Fibroblast of peridontal ligament (primary cell): ENCODE measurements at regions not wholly inside any gene's neighbourhood (a gene's known extent, or its start where the extent isn't known, plus 50 kb on each side); places are given as distances from the start of the nearest gene placed in this dataset.

Source experiments
- DNase-seq: peaks from one replicate; pipeline ENCODE4 v3.0.0-alpha.2; 2010; ENCODE audit errors: extremely low read depth

DNA sequence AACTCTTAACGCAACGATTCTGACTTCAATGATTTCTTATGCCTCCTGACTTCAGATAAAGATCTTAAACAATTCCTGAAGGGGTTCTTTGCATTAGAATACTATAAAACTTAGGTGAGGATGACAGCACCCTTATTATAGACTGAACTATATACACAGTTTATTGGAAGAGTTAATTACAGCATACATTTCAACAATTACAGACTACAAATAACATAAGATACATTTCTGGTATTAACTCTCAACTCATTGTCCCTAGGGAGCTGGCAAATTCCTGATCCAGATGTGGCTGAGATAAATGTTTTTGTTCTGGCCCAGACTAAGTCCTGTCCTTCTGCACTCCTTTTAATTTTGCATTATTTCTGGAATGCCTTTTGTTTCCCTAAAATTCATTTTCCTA is 155.5 kb upstream of the TMC3 start:
- DNase-seq = peak; percentile 21

DNA sequence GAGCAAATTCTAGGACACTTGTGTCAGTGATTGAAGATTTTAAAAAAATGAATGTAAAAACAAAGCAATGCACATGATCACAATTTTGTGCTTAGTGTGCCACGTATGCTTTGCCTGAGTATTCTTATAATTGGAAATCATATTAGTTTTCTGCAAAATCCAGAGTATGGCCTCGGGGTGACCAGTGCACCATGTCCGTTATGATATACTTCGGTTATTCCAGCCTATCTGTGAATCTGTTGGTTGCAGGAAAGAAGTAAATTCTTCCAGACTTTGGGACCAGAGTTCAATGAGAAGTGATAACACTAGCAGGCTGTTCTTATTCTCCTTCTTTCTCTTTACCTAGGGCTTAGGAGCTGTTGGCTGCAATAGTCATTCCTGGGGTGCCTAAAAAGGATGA is 152.0 kb upstream of the TMC3 start:
- DNase-seq = no peak

DNA sequence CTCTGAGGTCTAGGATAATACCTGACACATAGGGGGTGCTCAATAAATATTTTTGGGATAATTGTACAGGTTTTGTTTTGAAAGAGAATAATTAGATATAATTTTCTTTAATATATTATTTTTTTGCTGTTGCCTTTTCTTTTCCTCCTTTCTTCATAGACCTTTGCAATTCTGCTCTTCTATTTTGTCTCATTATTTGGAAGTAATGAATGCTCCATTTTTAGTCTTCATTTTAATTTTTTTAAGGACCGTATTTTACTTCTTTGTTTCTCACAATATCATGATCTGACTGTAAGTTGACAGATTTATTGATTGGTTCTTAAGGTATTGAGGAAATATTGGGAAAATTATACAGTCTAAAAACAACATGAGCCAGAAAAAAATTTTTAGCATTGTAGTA is 150.5 kb upstream of the TMC3 start:
- DNase-seq = no peak

DNA sequence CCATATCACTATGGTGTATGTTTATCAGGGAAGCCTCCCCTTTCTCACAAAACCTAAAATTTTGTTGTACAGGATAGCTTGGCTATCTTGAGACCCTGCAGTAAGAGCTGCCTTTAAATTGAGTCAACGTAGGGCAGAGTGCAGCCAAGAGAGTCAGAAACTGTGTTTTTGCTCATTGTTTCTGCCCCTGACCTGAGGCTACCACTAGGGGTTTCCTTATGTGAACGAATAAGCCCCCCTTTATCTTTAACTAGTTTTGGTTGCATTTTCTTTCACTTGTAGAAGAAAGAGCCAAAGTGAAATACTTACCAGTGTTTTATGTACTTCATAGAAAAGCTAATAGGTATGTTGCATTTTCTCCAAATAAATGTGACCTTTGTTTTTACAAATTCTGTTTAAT is 149.9 kb upstream of the TMC3 start:
- no peak for DNase-seq

DNA sequence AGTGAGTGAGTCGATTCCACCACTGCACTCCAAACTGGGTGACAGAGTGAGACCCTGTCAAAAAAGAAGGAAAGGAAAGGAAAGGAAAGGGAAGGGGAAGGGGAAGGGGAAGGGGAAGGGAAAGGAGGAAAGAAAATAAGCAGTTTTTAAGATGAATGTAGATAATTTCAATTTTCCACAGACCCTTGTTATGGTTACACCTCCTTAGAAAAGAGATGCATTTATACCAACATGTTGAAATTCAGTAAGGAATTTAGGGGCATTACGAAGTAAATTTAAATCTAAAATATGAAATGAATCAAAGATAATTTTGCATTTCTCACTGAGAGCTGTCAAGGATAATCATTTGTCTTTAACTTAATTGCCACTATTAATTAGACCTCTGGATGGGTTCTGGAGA is 146.5 kb upstream of the TMC3 start:
- DNase-seq = no peak

DNA sequence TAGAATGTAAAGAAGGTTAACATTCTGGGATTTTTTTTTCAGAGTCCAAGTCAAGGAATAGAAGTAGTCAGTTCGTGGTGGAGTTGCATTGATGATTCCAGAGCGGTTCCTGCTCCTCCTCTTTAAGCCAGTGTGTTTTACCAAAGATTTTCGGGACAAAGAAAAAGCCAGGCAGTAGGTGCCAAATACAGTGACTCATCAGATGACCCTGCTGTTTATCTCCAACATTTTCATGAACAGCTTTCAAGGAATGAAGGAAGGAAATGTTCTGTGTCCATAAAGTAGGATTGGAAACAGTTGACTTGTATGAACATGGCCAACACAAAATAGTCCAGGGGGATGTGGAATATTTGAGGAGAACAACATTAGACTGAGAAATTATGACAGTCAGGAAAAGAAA is 142.4 kb upstream of the TMC3 start:
- peak; percentile 28 for DNase-seq

DNA sequence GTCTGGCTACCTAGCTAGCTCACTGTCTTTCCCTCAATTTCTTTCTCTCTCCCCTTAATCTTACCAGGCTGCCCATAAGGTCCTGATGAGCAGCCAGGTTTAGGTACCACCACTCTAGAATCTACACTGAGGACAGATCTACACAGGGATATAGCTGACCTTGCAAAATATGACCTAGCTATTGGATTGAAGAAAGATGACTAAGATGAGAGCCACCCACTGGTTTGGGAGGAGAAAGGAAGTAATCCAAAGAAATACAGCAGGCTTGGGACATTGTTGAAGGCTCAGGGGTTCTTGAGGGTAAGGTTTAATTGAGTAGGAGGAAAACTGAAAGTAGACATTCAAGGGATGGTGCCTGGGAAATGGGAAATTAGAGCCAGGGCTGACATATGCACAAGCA is 142.0 kb upstream of the TMC3 start:
- no peak for DNase-seq

DNA sequence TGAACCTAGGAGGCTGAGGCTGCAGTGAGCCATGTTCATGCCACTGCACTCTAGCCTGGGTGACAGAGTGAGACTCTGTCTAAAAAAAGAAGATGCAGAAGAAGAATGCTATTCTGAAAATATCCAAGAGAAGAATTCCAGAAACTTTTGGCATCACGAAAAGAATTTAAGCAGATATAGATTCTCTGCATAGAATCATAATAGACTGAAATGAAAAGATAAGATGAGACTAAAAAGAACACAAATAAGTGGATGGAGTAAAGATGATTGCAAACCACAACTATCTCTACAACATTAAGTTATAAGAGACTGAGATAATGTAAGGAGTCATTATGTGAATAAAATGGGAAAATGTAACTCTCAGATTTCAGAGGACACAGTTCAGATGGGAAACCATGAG is 140.7 kb upstream of the TMC3 start:
- DNase-seq = no peak

DNA sequence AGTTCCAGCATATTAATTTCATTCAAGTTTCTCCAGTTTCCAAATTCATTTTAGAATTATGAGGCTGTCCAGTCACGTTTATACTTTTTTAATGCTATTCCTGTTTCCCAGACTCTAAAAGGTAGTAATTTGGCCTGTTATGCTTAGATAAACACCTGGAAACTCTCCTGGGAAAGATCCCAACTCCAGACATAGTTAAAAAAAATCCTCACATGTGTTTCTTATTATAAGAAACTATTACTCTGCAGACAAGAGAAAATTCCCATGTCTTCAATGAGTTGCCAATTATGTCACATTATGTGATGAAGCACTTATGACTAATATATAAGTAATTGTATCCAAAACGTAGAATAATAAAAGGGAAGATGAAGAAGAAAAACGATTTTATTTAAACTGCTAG is 137.1 kb upstream of the TMC3 start:
- no peak for DNase-seq

DNA sequence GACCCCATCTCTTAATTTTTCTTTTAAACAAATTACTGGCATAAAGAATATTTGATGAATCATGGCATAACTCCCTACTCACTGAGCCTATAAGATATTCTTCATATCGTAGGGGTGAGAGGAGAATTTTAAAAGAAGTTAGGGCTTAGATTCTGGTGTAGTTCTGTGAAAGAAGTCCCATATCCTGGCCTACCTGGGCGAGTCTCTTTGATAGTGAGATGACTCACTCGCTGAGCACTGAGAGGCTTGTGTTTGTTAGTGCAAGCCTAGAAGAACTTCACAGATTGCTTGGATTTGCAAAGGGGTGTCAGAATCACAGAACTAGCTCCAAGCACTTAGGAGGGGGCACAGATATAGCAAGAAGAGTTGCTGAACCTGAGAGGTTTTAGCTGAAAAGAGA is 133.8 kb upstream of the TMC3 start:
- no peak for DNase-seq

DNA sequence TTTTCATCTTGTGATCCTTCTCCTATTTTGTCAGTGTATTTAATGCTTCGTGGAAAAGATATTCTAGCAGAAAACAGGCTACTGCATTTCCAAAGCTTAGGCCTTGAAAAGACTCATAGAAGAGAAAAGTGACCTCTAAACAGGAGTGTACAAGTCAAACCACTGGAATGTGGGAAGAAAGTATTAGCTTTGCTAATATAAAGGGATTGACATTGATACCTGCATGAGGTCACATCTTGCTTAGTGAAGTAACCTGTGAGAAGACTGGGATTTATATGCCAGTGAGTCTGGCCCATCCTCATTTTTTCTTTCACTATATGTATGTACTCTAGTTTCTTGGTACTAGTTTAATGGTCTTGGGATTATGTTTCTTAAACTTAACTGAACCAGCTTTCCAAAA is 132.9 kb upstream of the TMC3 start:
- no peak for DNase-seq

DNA sequence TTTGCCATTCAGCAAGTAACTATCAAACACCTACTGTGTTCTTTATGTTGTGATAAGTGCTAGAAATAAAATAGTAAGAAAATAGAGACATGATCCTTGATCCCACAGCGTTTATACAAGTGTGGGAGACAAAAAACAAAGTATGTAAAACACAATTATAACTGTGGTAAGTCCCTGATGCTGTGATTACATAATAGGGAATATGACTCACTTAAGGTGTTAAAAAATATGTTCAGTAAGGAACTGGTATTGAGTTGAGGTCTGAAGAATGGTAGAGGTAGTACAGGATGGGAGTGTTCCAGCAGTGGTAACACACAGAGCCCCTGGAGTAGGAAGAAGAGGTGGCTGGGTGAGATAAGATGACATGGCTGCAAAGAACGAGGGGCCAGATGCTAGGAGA is 132.1 kb upstream of the TMC3 start:
- DNase-seq = no peak

DNA sequence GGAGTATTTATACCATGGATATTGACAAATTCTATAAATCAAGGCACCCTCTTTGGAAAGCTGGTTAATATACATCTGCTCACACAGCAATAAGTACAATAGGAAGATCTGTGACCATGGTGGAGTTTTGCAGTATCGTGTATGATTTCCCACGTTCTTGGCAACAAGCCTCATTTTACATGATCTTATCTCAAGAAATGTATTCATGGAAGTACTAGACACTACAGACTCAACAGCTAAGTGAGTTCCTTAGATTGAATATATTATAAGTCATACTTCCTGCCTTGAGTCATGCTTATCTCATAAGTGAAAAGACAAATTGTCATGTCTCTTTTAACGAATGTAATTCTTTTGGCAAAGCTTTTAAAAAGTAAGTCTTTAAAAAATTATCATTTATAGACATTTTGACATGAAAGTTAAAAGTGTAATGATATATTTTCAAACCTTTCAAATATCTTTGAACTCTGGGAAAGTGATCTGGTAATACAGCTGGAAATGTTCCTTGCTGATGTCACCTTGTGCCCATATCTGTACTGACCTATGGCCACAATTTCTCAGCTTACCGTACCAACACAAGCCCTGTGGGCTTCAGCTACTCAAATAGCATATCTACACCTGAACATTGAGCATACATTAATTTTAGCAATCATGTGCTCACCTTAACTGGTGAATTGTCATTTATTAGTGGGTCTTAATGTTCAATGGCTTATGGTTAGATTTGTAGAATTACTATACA is 130.3 kb upstream of the TMC3 start:
- DNase-seq = no peak

DNA sequence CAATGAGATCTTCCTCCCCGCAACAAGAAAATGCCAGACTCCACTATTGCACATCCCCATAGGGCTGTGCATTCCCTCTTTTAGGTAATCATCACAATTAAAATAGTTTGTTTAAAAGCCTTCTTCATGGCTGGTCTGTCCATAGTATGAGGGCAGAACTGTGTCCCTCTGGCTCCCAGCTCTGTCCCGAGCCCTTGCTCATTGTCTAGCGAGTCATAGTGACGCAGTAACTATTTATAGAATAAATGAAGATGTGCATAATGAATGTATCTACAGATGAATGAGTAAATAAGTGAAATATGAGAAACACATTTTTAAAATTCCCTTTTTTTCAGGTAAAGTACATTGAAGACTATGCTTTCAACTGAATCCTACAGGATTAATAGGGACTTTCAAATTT is 128.4 kb upstream of the TMC3 start:
- DNase-seq = no peak

DNA sequence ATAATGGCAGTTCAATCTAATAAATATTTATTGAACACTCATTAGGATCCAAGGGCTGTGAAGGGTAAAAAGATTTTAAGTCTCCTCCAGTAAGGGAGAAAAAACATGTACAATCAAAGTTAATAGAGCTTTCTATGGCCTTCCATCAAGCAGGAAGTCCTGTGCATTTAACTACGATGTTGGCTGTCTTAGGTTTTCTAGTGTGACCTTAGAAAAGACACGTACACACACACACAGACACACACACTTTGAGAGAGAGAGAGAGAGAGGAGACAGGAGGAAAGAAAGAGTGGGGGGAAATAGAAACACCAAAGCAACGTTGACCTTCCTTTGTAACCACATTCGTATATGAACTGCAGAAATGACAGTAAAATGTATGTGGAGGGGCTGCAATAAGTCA is 126.1 kb upstream of the TMC3 start:
- DNase-seq = no peak

DNA sequence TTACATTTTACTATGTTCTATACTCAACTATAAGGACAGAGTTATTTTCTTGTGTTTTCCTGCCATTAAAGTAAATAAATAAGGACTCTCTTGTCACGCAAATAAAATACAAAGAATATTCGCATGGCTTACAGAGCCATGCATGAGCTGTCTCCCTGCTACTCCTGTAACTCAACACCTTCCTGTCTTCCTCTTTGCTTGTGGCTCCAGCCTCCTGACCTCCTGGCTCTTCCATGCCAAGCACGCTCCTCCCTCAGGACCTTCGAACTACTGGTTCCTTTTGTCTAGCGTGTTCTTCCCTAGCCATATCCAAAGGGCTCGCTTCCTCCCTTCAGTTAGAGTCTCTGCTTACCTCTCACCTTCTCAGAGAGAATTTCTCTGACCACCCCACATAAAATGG is 124.3 kb upstream of the TMC3 start:
- no peak for DNase-seq

DNA sequence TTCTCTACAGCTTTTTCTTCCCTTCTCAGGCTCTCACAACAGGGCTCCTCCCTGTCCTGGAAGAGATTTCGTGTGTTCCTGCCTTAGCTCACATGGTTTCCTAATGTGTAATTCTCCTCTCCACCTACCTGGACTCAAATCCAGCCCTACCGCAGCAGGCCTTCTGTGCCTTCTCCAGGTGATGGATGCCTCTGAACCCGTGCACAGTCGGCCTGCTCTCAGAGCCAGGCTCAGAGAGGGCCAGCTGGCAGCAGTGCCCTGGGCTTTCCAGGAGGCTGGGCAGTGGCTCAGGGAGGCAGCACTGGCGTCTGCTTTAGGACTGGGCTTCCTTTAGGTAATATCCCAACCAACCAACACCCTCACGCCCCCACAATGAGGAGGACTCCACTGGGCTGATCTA is 123.2 kb upstream of the TMC3 start:
- no peak for DNase-seq

DNA sequence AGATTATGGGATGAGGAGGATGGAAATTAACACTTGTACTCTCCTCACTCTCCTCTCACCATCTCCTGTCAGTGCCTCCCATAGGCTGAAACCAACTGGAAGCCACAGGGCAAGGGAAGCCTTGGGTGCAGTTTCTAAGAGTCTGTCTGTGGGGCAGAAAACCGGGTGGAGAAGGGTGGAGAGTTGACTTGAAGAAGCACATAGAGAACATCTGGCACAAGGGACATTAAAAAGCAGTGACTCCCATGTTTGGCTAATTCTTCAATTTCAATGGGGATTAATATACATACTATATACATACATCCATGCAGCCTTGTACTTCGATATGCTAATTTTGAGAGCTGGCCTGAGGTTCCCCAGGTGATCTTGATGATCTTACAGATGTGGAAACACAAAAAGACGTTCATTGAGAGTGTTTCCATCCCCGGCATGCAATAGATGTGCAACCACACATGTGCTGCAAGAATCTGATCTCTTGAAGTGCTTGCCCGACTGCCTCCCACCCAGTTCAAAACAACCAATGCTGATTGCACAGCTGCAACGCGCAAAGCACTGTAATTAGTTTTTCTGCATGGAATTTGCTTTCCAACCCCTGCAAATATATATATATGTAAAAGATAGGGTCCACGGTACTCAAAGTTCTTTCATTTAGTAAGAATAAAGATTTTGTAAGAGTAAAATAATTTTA is 121.9 kb upstream of the TMC3 start:
- DNase-seq = no peak

DNA sequence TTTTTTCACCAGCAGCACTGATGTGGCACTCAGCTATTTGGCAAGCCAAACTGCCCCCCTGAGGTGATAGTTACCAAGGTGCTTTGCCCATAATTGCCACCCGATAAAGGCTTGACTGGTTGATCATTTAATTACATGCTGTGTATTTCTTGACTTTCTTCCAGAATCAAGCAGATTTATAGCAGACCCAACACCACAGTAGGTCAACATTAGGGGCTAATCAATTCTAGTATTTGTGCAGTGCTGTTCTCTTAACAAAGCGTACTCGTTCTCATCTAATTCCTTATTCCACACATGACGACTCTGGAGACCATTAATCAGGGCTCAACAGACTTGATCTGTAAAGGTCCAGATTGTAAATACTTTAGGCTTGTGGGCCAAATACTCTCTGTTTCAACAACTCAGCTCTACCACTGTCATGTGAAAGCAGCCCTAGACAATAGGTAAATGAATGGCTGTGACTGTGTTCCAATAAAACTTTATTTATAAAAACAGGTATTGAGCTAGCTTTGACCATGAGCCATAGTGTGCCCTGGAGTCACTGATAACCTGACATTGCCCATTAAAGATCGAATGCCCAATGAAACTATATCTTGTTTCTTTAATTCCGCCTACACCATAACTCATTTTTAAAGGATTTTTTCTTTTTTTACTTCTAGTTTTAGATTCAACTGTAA is 119.1 kb upstream of the TMC3 start:
- no peak for DNase-seq

DNA sequence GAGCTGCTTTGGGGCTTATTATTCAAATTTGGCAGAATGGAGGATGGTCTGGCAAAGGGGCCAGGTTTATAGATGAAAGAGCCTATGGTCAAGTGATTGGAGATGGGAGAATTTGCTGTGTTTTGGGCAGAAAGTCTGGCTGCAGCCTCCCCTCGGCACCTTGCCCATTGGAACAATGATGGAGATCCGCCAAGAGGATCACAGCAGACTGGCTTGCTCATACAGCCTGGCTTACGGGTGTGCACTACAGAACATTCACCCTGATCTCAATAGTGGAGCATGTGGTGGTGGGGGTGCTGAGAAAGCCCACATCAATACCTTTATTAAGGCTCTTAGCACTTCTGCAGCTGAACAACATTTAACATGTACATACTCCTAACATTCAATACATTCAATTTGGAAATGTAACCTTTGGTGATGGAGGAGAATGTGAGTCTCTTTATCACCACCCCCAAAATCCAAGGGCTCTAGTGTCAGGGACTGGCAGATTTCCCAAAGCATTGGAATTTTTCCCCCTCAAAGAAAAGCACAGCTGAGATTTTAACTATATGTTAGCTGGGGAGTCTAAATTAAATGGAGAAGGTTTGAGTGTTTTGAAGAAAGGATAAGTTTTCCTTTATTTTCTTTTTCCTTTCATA is 118.4 kb upstream of the TMC3 start:
- DNase-seq = peak; percentile 5

DNA sequence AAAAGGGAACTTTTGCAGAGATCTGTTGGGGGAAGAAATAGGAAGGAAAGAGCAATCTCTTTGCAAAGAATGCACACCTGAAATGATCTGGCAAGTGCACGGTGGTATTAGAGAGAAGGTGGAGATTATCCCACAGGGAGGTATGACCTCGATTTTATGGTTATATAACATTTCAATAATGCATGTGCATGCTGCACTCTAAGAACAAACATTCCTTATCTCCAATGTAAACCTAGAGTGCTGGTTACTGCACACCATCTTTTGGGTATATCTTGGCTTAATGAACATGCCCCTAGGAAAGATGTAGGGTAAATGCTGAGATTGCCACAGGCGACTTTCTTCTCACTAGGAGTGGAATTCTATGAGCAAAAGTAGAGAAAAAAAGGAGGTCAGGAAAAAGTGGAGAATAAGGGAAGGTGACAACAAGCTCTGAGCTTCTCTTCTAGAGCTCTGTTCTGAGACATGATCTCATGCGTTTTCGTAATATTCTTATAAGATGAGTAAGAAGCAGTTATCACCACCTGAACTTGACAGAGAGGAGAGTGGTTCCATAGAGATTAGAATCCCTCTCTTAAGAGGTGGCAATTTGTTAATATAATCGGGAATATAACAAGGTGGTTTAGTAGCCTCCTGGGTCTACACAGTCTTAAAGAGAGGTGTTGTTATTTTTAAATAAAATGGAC is 117.5 kb upstream of the TMC3 start:
- no peak for DNase-seq

DNA sequence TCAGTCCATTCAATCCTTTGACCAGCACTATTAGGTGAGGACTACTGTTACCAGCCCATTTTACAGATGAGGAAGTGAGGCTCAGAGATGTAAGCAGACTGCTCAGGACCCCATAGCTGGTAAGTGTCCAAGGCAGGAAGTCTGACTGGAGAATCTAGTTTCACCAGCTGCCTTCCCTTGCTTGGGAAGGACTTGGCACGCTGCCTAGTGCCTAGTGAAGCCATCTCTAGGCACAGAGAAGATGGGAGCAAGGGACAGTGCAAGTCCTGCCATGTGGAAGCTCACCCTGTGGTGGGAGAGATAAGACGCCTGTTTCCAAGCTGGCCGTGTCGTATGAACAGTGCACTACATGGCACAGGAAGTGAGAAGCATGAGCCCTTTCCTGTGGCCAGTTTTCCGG is 111.8 kb upstream of the TMC3 start:
- no peak for DNase-seq
